Activated CD8-positive, alpha-beta T cell treated with anti-CD3 and anti-CD28 coated beads for 36 hours (primary cell): ENCODE measurements at regions not wholly inside any gene's neighbourhood (a gene's known extent, or its start where the extent isn't known, plus 50 kb on each side); places are given as distances from the start of the nearest gene placed in this dataset.

Experiments
- ATAC-seq: fragments of 200-7000 bp; cut with Tn5 transposase; one replicate; pipeline ENCODE4 v1.10.0; 2021; ENCODE audit warnings: mild to moderate bottlenecking, moderate library complexity
- CTCF ChIA-PET: fragments of 350-600 bp; sonication (Branson Sonifier 250); formaldehyde crosslinking; loops from one replicate; lab custom pipeline; 2021; ENCODE audit warnings: antibody characterized with exemption; lab: Charles Lee
- POLR2A ChIA-PET: fragments of 350-600 bp; sonication (Branson Sonifier 250); formaldehyde crosslinking; loops from one replicate; lab custom pipeline; 2021; ENCODE audit warnings: antibody characterized with exemption; lab: Charles Lee
- DNase-seq: peaks from one replicate; pipeline ENCODE4 v3.0.0-alpha.2; 2020
- H3K27ac Mint-ChIP-seq: one replicate; pipeline ENCODE4 v1.8.0; 2021; ENCODE audit warnings: mild to moderate bottlenecking, mixed read lengths
- H3K27me3 Mint-ChIP-seq: one replicate; pipeline ENCODE4 v1.8.0; 2021; ENCODE audit warnings: mixed read lengths
- H3K36me3 Mint-ChIP-seq: one replicate; pipeline ENCODE4 v1.8.0; 2021; ENCODE audit warnings: low read depth, mixed read lengths
- H3K4me1 Mint-ChIP-seq: one replicate; pipeline ENCODE4 v1.8.0; 2021; ENCODE audit warnings: low read depth, mixed read lengths
- H3K4me3 Mint-ChIP-seq: one replicate; pipeline ENCODE4 v1.8.0; 2021; ENCODE audit warnings: mild to moderate bottlenecking, moderate library complexity, mixed read lengths
- H3K9me3 Mint-ChIP-seq: one replicate; pipeline ENCODE4 v1.8.0; 2021; ENCODE audit warnings: mixed read lengths
- intact Hi-C: fragments of 100-400 bp; cut with micrococcal nuclease; formaldehyde crosslinking; loops from one replicate; pipeline ENCODE4 v1.10.0; 2022
- TF ChIP-seq, protein P1 (sequence below): fragments of 200-600 bp; IDR thresholded peaks from one replicate; pipeline ENCODE4 v1.8.0; 2022; ENCODE audit warnings: antibody characterized with exemption, mild to moderate bottlenecking

GRCh38 chr2:41141146-41141791 is 689.4 kb upstream of the SLC8A1 start:
- CTCF ChIA-PET = no interaction called here
- Mint-ChIP-seq H3K27ac (no peak overlapping the region), H3K4me3 (no peak overlapping the region), H3K4me1 (no peaks in the 10 kb centered on the region), H3K27me3 (no peaks in the 10 kb centered on the region), H3K9me3 (no peaks in the 10 kb centered on the region), H3K36me3 (no peaks in the 10 kb centered on the region)
- POLR2A ChIA-PET = no interaction called here
- ATAC-seq (no peak), DNase-seq (no peak)
- TF ChIP-seq, protein P1, sequence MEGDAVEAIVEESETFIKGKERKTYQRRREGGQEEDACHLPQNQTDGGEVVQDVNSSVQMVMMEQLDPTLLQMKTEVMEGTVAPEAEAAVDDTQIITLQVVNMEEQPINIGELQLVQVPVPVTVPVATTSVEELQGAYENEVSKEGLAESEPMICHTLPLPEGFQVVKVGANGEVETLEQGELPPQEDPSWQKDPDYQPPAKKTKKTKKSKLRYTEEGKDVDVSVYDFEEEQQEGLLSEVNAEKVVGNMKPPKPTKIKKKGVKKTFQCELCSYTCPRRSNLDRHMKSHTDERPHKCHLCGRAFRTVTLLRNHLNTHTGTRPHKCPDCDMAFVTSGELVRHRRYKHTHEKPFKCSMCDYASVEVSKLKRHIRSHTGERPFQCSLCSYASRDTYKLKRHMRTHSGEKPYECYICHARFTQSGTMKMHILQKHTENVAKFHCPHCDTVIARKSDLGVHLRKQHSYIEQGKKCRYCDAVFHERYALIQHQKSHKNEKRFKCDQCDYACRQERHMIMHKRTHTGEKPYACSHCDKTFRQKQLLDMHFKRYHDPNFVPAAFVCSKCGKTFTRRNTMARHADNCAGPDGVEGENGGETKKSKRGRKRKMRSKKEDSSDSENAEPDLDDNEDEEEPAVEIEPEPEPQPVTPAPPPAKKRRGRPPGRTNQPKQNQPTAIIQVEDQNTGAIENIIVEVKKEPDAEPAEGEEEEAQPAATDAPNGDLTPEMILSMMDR = no peak
- intact Hi-C loops = no loop called here

DNA sequence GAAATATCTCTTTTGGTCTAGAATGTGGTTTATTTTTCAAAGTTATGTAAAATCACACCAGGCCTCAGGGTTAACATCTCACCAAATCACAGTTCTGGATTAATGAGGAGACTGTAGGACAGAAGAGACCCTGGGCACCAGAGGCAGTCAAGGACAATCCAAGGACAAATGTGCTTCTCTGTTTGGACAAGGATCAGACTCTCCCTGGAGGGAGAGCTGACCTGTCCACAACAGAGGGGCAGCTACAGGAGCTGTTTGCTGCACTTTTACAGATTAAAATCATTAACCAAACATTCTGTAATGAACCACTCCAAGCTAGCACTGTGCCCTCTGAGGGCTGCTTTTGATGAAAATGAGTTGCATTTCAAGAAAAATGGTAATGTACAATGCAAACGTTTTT is 690.6 kb upstream of the SLC8A1 start:
- POLR2A ChIA-PET = no interaction called here
- CTCF ChIA-PET = no interaction called here
- DNase-seq = no peak
- Mint-ChIP-seq H3K27ac (no peak overlapping the region), H3K36me3 (no peaks in the 10 kb centered on the region), H3K27me3 (no peaks in the 10 kb centered on the region), H3K4me1 (no peaks in the 10 kb centered on the region), H3K4me3 (no peak overlapping the region), H3K9me3 (no peaks in the 10 kb centered on the region)
- TF ChIP-seq, protein P1 = no peak
- intact Hi-C loops = no loop called here
- no peak for ATAC-seq

DNA sequence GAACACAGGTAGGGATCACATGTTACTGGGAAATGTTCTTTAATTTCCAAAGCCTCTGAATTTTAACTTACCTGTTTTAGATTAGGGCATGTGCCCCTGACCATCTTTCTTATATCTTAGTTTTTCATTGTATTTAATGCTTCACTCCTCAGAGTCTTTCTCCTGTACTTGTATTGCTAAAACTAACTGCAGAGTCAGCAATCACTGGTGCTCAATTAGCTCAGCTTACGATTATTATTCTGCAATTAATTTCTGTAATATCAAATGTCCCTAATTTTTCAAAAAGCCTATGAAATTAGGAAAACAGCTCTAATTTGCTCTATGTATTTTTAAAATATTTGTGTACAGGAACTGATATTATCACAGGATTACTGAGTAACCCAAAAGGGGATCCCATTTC is 693.2 kb upstream of the SLC8A1 start:
- no peaks in the 10 kb centered on the region for H3K4me1 Mint-ChIP-seq
- TF ChIP-seq, protein P1 = no peak
- no peaks in the 10 kb centered on the region for H3K36me3 Mint-ChIP-seq
- no peaks in the 10 kb centered on the region for H3K27me3 Mint-ChIP-seq
- no peak overlapping the region for H3K4me3 Mint-ChIP-seq
- ChIA-PET POLR2A (no interaction called here), CTCF (no interaction called here)
- H3K9me3 Mint-ChIP-seq = no peaks in the 10 kb centered on the region
- intact Hi-C loops = no loop called here
- ATAC-seq (no peak), DNase-seq (no peak)
- no peak overlapping the region for H3K27ac Mint-ChIP-seq

- DNase-seq (no peak), ATAC-seq (no peak)
- TF ChIP-seq, protein P1 = no peak
- CTCF ChIA-PET = no interaction called here
- Mint-ChIP-seq H3K4me3 (no peak overlapping the region), H3K4me1 (no peaks in the 10 kb centered on the region), H3K27ac (no peak overlapping the region), H3K9me3 (no peaks in the 10 kb centered on the region), H3K27me3 (no peaks in the 10 kb centered on the region), H3K36me3 (no peaks in the 10 kb centered on the region)
- intact Hi-C loops = no loop called here
- POLR2A ChIA-PET = no interaction called here
These were observed 697.2 kb upstream of the SLC8A1 start for GRCh38 chr2:41149054-41149453.

GRCh38 chr2:41151746-41152145 is 699.9 kb upstream of the SLC8A1 start:
- ChIA-PET POLR2A (no interaction called here), CTCF (no interaction called here)
- no peak overlapping the region for H3K4me3 Mint-ChIP-seq
- DNase-seq (no peak), ATAC-seq (no peak)
- TF ChIP-seq, protein P1 = no peak
- no peaks in the 10 kb centered on the region for H3K27me3 Mint-ChIP-seq
- intact Hi-C loops = no loop called here
- no peaks in the 10 kb centered on the region for H3K9me3 Mint-ChIP-seq
- H3K36me3 Mint-ChIP-seq = no peaks in the 10 kb centered on the region
- no peak overlapping the region for H3K27ac Mint-ChIP-seq
- H3K4me1 Mint-ChIP-seq = no peaks in the 10 kb centered on the region
